GM19468 (cell line): ENCODE measurements at regions not wholly inside any gene's neighbourhood (a gene's known extent, or its start where the extent isn't known, plus 50 kb on each side); places are given as distances from the start of the nearest gene placed in this dataset.
"Not testable (repeated sequence)": the region's sequence is repeated elsewhere in the genome, so short reads cannot be mapped to it uniquely, and the experiment has no call there.

Source experiments
- ATAC-seq: cut with Tn5 transposase; IDR thresholded peaks from one replicate; pipeline ENCODE4 v1.9.1; 2021; ENCODE audit warnings: mild to moderate bottlenecking, moderate library complexity, moderate number of reproducible peaks; ENCODE audit not compliant: unreplicated experiment; ENCODE audit errors: extremely low read depth

DNA sequence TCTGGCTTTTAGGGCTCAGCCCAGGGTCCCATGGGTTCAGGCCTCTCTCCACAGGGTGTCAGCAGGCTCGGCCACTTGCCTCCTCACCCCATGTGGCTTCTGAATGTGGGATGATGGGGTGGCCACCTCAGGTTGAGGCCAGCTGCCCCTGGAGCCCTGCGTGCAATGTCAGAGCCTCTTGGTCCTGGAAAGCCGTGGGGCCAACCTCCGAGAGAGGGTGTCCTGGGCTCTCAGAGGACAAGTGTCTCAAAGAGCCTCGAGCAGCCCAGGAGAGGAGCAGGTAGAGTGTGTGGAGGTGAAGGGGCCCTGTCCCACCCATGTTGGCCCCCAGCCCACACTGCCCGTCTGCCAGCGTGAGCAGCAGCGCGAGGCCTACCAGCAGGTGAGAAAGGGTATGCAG lies 86.0 kb downstream of the PLXNA1 start:
- no peak for ATAC-seq

DNA sequence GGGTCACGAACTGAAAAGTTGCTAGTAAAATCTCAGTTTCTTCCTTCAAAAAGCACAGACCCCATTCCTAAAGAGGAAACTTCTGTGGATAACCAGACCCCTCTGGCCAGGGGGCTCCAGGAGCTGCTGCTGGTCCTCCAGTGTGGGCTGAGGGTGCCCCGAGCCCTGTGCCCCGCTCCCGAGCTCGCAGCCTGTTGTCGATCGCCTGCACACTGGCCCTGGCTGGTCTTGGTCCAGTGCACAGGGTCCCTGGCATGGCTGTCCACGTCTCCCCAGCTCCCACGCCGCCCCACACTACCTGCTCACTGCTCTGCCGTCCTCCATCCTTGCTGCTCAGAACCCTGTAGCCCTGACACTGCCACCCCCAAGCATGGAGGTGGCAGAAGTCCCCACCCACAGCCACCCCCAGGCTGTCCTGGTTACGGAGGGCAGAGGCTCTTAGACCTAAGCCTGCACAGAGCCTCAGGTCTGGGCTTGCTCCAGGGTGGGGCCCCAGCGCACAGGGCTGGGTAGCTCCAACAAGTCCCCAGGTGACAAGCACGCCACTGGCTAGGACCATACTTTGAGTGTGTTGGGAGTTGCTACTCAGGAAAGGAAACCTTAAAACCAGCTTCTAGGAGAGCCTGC lies 87.0 kb downstream of the PLXNA1 start:
- no peak for ATAC-seq

DNA sequence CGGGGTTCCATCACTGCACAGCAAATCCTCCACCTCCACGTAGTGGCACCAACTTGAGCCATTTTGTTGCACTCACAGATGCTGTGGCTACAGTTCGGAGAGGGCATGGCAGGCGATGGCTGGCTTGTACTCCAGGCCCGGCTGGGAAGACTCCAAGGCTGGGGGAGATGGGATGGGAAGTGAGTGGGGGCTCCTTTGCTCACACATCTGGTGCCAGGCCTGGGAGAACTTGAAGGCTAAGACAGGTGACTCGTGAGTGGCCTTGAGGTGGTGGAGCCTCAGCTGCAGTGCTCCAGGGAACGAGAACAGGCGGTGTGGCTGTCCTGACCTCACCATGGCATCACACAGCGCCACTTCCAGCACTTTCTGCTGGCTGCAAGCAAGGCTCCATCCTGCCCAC lies 87.9 kb downstream of the PLXNA1 start:
- no peak for ATAC-seq

DNA sequence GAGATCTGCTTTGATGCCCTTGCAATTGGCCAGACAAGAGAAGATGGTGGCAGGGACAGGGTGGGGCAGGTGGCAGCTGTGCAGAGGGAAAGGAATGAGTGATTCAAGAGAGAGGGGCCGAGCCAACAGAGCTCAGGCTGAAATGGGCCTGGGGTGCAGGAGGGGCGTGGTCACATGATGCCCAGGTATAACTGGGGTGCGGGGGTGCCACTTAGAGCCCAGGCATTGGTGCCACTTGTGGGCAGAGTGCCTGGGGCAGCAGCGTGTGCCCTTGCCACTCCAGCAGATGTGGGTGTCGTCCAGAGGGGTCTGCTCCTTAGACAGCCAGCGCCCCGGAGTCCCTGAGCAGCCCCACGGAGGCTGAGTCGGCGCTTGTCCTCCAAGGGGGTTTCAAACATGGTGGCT lies 88.7 kb downstream of the PLXNA1 start:
- no peak for ATAC-seq

DNA sequence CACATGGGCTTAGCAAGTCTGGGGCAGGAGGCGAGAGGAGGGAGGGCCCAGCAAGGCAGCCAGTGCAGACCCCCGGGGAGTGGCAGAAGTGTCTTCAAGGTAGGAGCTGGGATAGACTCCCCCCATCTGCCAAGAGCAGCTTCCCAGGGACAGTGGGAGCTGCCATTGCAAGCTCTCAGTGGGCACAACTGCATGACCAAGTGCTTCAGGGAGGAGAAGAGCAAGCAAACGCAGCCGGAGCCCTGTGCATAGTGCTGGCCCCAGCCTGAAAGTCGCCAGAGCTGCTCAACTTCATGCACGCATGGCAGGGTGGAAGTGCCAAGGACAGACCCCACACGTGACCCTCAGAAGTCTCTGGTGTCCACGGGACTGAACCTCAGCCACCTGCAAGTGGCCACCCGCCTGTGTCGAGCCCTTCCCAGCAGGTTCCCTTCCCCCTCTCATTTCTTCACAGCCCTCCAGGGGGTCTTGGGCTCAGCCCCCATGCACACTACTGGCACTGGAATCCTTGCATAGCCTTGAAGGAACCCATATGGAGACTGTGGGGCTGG lies 89.4 kb downstream of the PLXNA1 start:
- no peak for ATAC-seq

DNA sequence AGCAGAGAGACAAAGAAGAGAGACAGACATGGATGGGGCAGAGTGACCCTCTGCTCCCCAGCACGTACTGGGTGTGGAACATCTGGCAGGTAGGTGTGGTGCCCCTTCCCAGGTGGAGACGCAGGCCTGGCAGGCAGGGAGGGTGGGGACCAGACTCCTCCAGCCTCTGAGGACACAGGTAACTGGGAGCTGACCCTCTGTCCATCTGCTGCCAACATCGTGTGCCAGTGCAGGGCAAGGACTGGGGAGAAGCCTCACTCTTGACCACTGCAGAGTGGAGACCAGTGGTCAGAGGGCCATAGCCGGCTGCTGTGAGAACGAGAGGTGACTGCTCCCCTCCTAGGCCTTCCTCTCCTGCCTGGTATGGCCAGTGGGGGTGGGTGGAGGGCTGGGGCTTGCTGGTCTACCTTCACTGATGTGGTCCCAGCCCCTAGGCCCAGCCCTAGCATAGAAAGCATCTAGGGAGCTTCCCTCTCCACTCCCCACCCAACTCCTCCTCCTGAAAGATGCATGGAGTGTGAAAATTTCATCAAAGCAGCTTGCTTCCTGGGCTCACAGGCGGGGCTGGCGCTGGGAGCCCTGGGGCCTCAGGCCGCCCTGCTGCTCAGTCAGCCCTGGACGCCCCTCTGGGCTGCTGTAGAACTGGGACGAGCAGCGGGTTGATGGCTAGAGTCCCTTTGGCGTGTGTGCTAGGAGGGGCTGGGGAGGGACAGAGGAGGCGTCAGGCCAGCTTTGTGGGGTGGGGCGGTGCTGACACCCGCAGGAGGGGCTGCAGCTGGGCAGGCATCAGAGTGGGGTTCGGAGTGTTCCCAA lies 90.3 kb downstream of the PLXNA1 start:
- ATAC-seq: no peak

DNA sequence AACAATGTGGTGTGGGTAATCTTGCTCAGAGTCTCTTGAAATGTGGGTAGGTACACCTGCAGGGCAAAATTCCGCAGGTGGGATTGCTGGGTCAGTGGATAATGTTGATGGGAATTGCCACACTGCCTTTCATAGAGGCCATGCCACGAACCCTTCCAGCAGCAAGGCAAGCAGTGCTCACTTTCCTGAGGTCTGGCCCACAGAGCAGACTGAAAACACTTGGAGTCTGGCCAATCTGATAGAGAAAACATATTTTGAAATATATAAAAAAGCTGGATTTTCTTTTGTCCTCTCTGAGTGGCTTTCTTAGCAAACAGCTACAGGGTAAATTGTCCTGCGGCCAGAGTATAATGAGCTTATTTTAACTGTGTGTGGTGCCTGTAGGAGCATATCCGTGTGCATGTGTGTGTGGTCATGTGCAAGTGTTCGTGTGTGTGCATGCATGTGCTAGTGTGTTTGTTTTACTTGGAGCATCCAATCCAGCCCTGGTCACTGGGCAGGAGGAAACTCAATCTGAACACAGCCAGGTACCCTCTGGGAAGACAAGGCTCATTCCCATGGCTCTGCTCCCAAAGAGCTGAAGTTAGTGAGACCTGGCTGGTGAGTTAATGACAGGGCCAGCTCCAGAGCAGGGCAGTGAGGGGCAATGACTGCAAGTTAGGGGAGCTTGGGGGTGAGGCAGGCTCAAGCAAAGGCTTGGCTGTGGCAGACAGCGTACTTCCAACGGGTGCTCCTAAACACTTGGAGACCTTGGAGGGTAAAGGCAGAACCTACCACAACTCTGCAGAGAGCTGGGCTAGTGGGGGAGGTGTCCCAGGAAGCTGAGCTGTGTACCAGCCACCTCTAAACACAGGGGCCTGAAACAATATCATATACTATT lies 91.3 kb downstream of the PLXNA1 start:
- ATAC-seq: no peak

DNA sequence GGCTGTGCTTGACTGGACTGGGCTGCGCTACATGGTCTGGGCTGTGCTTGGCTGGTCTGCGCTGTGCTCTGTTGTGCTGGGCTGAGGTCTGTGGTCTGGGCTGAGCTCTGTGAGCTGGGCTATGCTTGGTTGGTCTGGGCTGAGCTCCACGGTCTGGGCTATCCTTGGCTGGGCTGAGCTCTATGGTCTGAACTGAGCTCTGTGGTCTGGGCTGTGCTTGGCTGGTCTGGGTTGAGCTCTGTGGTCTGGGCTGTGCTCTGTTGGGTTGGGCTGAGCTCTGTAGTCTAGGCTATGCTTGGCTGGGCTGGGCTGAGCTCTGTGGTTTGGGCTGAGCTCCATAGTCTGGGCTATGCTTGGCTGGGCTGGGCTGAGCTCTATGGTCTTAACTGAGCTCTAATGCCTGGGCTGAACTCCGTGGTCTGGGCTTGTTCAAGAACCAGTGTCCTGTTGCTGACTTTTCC lies 92.0 kb downstream of the PLXNA1 start:
- ATAC-seq: peak; percentile 48

DNA sequence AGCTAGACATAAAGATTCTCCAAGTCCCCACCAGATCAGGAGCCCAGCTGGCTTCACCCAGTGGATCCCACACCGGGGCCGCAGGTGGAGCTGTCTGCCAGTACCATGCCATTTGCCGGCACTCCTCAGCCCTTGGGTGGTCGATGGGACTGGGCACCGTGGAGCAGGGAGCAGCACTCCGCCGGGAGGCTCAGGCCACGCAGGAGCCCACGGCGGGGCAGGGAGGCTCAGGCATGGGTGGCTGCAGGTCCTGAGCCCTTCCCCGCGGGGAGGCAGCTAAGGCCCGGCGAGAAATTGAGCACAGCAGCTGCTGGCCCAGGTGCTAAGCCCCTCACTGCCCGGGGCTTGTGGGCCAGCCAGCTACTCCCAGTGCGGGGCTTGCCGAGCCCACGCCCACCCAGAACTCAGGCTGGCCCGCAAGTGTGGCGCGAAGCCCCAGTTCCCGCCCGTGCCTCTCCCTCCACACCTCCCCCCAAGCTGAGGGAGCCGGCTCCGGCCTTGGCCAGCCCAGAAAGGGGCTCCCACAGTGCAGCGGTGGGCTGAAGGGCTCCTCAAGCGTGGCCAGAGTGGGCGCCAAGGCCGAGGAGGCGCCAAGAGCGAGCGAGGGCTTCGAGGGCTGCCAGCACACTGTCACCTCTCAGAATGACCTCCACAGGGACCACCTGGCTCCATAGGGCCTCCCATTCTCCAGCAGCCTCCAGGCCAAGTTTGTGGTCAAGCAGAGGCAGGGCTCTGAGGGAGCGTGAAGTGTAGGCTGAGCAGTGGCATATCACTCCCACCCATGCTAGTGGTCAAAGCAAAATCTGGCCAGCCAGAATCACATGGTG lies 93.5 kb downstream of the PLXNA1 start:
- ATAC-seq: not testable (repeated sequence)

DNA sequence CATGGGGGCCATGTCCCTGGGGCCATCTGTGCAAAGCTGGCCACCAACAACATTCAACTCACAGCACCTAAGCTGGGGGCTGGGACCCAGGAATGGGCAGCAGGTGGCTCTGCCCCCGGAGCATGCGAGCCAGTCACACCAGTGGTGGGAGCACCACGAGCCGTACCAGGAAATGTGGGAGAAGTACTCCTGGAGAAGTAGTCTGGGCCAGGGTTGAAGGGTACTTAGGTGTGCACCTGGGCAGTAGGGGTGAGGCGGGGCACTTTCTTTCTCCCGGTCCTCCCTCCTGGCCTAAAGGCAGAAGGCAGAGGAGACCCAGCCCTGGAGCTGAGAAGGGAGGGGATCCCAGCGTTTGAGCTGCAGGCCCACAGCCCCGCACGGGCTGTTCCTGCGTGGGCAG lies 94.2 kb downstream of the PLXNA1 start:
- ATAC-seq: no peak

DNA sequence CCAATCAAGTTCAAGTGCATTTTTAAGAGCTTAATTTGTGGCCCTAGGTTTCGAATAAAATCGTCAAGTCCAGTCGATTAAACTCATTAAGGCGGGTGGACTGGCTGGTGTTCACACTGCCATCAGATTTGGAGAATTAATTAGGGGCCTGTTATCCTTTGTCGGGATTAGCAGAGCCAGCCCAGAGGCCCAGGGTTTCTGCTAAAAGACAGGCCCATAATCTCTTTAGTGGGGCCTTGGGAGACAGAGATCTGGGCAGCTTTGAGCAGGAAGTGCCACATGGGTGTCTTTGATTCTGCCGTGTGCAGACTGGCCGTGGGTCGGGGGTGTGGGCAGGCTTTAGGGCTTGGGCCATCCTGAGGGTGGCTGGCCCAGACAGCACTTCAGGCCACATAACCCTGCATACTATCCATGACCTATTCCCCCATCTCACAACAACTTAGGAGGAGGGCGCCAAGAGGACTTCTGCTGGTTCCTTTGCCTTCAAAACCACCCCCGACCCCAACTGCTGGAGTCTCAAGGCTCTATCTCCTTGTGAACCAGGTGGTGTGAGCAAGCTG lies 94.7 kb downstream of the PLXNA1 start:
- no peak for ATAC-seq

DNA sequence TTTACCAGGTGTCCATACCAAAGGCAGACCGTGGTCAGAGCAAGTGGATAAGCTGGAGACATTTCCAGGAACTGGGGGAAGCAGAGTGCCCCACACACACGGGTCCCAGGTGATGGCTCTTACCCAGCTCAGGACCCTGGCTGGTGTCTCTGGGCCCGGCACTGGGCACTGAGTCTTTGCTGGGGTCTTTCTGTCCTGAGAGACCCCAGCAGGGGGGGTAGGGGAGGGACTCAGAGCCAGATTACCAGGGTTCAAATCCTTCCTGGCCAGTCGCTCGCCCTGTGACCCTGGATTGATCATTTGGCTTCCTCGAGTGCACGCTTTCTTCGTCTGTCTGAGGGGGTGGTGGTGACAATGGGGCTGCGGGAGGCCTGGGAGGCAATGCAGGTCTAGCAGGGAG lies 95.7 kb downstream of the PLXNA1 start:
- ATAC-seq: no peak

DNA sequence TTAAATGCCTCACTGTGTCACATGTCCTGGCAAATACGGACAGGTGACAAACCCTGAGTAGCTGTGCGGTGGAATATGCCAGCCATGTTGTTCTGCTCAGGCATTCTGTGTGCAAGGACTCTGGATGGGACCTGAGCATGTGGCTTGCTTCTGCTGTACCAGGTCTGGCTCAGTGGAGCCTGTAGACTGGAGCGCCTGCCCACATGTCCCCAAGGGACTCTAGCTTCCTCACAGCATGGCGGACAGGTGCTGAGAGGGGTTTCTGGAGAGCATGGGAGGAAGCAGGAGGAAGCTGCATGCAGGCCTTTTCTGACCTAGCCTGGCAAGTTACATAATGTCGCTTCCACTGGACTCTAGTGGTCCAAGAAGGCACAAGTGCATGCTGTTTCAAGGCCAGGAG lies 96.3 kb downstream of the PLXNA1 start:
- ATAC-seq: no peak

DNA sequence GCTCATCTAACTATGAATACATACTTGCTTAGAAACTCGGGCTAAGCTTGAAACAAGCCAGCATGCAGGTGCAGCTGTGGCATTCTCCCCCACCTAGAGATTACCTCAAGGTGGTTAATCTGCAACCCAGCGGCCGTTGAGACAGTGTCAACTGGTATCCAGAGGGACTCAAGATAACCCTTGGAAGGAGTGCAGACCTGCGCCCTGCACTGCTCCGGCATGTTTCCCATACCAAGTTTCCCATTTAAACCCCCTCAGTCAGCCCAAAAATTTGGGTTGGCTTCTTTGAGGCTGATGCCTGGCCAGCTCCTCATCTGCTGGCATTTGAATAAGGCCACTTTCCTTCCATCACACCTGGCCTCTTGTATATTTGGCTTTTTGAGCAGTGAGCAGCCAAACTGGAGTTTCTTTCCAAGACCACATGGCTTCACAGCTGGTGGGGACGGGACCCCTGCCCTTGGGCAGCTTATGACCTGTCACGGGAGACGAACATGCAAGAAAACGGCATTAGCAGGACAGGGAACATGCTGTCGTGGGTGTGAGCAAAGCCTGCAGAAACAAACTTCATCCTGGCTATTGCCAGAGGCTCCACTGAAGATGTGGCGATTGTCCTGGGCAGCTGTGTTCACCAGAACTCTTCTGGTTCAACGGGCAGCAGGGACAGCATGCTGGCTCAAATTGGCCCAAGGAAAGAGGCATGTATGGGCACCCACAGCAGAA lies 98.2 kb downstream of the PLXNA1 start:
- no peak for ATAC-seq

DNA sequence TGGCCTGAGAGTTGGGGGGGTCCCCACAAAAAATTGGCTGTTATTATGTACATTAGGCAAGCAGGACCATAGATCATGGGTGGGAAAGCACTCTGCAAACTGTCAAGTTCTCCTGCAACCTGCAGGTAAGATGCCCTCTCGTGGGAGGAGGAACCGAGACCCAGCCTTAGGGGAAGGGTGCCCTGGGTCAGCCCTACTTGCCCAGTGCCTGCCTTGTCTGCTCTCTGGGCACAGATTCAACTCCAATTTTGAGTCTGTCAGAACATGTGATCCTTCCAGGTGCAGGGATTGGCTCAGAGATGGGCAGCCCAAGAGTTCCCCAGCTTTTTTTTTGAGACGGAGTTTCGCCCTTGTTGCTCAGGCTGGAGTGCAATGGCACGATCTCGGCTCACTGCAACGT lies 99.2 kb downstream of the PLXNA1 start:
- no peak for ATAC-seq

DNA sequence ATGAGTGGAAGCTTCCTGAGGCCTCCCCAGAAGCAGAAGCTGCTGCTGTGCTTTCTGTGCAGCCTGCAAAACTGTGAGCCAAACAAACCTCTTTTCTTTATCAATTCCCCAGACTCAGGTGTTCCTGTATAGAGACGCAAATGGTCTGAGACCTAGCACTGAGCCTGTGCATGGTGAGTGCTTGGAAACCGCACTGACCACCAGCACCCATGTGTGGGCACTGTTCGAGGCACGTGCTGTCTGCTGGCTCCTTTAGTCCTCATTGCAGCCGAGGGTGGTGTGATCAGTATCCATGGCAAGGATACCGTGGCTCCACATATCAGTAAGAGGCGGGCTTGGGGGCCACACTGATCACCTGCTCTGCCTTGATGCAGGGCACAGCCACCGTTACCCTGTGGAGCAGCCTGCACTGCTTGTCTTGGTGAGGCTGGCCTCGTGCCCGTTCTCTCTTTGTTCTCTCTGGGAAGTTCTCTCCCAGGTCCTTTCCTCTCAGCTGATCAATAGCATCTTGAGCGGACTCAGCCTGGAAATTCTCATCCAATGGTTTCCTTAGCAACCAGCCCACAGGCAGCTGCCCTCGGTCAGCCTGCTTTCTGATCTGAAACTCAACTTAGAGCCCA lies 101.0 kb downstream of the PLXNA1 start:
- ATAC-seq: no peak

DNA sequence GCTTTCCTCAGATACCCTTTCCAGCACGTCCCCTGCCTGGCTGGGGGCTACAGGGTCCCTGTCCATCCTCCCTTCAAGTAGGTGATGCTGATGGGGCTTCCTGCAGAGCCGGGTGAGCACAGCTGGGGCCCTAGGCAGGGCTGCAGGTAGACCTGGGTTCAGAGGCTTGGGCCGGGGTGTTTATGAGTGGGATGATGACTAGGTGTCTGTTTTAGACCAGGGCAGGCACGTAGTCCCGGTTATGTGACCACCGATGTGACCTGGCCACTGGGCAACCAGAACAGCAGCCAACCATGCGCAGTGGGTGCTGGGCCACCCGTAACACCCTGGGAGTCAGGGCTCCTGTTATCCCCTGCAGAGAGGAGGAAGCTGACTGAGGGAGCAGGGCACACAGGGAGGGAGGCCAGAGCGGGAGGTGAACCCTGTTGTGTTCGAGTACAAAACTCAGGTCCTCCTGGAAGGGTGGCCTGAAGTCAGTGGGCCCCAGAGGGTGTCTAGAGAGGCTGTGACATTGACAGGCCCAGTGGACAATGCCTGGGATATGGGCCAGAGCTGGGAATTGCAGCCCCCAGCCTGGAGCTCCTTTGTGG lies 101.6 kb downstream of the PLXNA1 start:
- ATAC-seq: no peak

DNA sequence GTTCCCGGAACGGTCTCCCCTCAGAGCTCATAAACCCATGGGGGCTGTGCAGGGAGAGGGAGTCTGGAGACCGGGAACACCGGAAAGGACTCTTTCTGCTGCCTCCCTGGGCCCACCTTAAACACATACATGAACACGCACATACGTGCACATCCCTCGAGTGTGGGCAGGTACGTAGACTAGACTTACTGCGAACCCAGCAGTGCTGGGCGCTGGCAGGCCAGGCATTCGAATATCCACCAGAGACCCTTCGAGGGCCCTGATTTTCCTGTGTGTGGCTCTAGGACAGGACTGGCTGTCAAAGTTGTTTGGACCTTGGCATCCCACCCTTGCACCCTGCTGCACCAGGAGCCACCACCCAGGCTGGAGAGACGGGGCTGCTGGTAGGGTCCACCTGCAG lies 102.7 kb downstream of the PLXNA1 start:
- ATAC-seq: no peak
